C4-2B (cell line): ENCODE measurements at regions not wholly inside any gene's neighbourhood (a gene's known extent, or its start where the extent isn't known, plus 50 kb on each side); places are given as distances from the start of the nearest gene placed in this dataset.

Experiments used
- CTCF ChIP-seq: fragments of 450-650 bp; conservative IDR thresholded peaks from 2 replicates; pipeline ENCODE4 v1.5.1; 2017; ENCODE audit warnings: mild to moderate bottlenecking
- ZFX ChIP-seq: fragments of 450-650 bp; IDR thresholded peaks from 2 replicates; pipeline ENCODE4 v1.6.1; 2017

- no peak for TF ChIP-seq CTCF
- TF ChIP-seq ZFX, result no peak
Observed at GRCh38 chr9:106637486-106637885, 225.5 kb upstream of the ZNF462 start.
